A673 (cell line): ENCODE measurements at regions not wholly inside any gene's neighbourhood (a gene's known extent, or its start where the extent isn't known, plus 50 kb on each side); places are given as distances from the start of the nearest gene placed in this dataset.

Experiments used
- BruUV-seq: library from RNA; stranded (reverse); fragments of 400-500 nt; replicated peaks from 2 replicates; lab custom pipeline; 2021; lab: Mats Ljungman, UMichigan
- CTCF ChIA-PET: fragments of 300-600 bp; sonication (Branson Sonifier 250); formaldehyde crosslinking; loops from one replicate; lab custom pipeline; 2022; ENCODE audit warnings: antibody characterized with exemption; lab: Charles Lee
- POLR2A ChIA-PET: fragments of 300-600 bp; sonication (Branson Sonifier 250); formaldehyde crosslinking; loops from one replicate; lab custom pipeline; 2022; ENCODE audit warnings: antibody characterized with exemption; ENCODE audit not compliant: low non-redundant PET; lab: Charles Lee
- DNase-seq: peaks from one replicate; pipeline ENCODE4 v3.0.0-alpha.2; 2015; ENCODE audit warnings: low spot score
- H3K27ac ChIP-seq: fragments of 200-600 bp; sonication (generic); 2 replicates; pipeline ENCODE4 v1.5.1; 2016; ENCODE audit warnings: mixed run types, low read depth, mild to moderate bottlenecking, mixed read lengths, antibody characterized with exemption, low read length; ENCODE audit not compliant: poor library complexity, severe bottlenecking
- H3K27me3 ChIP-seq: fragments of 200-600 bp; sonication (generic); replicated peaks from 2 replicates; pipeline ENCODE4 v1.6.1; 2017; ENCODE audit warnings: mixed run types, low read depth, mild to moderate bottlenecking, mixed read lengths, antibody characterized with exemption, low read length; ENCODE audit not compliant: insufficient read depth, poor library complexity
- H3K36me3 ChIP-seq: fragments of 200-600 bp; sonication (generic); 2 replicates; pipeline ENCODE4 v1.6.1; 2016; ENCODE audit warnings: mixed run types, mild to moderate bottlenecking, mixed read lengths, antibody characterized with exemption, low read length; ENCODE audit not compliant: insufficient read depth, poor library complexity, severe bottlenecking
- H3K4me1 ChIP-seq: fragments of 200-600 bp; sonication (generic); 2 replicates; pipeline ENCODE4 v1.6.1; 2017; ENCODE audit warnings: mixed run types, mild to moderate bottlenecking, mixed read lengths, antibody characterized with exemption, low read length; ENCODE audit not compliant: insufficient read depth, poor library complexity, severe bottlenecking
- H3K4me3 ChIP-seq: fragments of 200-600 bp; sonication (generic); 2 replicates; pipeline ENCODE4 v1.5.1; 2016; ENCODE audit warnings: low read depth, mixed run types, mild to moderate bottlenecking, mixed read lengths, low read length; ENCODE audit not compliant: poor library complexity, severe bottlenecking
- H3K9me3 ChIP-seq: fragments of 200-600 bp; sonication (generic); 2 replicates; pipeline ENCODE4 v1.6.1; 2016; ENCODE audit warnings: mixed run types, low read depth, mild to moderate bottlenecking, mixed read lengths, antibody characterized with exemption, low read length; ENCODE audit not compliant: poor library complexity, severe bottlenecking
- EZH2 ChIP-seq: fragments of 200-600 bp; sonication (generic); IDR thresholded peaks from 2 replicates; pipeline ENCODE4 v1.6.1; 2017; ENCODE audit warnings: borderline replicate concordance, low read depth, mild to moderate bottlenecking, mixed read lengths, antibody characterized with exemption, low read length; ENCODE audit not compliant: poor library complexity, severe bottlenecking
- intact Hi-C: fragments of 100-400 bp; cut with micrococcal nuclease; formaldehyde crosslinking; loops from one replicate; pipeline ENCODE4 v1.10.0; 2022; ENCODE audit not compliant: unreplicated experiment
- TF ChIP-seq, protein P1 (sequence below): fragments of 300-800, 200-600 bp; sonication (generic); conservative IDR thresholded peaks from 2 replicates; pipeline ENCODE4 v1.5.1; 2017; ENCODE audit warnings: low read depth, mild to moderate bottlenecking, antibody characterized with exemption, low read length, moderate library complexity, mixed read lengths

DNA sequence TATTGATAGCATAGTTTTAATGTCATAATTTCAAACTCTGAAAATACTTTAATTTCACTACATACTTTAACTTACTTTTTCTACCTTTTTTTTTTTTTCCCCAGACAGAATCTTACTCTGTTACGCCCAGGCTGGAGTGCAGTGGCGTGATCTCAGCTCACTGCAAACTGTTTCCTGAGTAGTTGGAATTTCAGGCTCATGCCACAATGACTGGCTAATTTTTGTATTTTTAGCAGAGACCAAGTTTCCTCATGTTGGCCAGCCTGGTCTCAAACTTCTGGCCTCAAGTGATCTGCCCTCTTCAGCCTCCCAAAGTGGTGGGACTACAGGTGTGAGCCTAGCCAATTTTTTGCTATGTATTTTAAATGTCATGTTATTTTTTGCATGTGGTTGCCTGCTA, 741.6 kb downstream of the TRAM1L1 start:
- Histone ChIP-seq H3K27me3 (no peaks in the 10 kb centered on the region), H3K36me3 (no peaks in the 10 kb centered on the region), H3K4me3 (no peak overlapping the region), H3K4me1 (no peaks in the 10 kb centered on the region), H3K27ac (no peak overlapping the region), H3K9me3 (no peaks in the 10 kb centered on the region)
- CTCF ChIA-PET, result no interaction called here
- intact Hi-C loops, result no loop called here
- BruUV-seq, result no TSS peak
- TF ChIP-seq, protein P1, sequence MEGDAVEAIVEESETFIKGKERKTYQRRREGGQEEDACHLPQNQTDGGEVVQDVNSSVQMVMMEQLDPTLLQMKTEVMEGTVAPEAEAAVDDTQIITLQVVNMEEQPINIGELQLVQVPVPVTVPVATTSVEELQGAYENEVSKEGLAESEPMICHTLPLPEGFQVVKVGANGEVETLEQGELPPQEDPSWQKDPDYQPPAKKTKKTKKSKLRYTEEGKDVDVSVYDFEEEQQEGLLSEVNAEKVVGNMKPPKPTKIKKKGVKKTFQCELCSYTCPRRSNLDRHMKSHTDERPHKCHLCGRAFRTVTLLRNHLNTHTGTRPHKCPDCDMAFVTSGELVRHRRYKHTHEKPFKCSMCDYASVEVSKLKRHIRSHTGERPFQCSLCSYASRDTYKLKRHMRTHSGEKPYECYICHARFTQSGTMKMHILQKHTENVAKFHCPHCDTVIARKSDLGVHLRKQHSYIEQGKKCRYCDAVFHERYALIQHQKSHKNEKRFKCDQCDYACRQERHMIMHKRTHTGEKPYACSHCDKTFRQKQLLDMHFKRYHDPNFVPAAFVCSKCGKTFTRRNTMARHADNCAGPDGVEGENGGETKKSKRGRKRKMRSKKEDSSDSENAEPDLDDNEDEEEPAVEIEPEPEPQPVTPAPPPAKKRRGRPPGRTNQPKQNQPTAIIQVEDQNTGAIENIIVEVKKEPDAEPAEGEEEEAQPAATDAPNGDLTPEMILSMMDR, result no peak
- TF ChIP-seq EZH2, result no peak
- no peak for DNase-seq
- POLR2A ChIA-PET, result no interaction called here

- intact Hi-C loops, result no loop called here
- POLR2A ChIA-PET, result no interaction called here
- Histone ChIP-seq H3K4me1 (no peaks in the 10 kb centered on the region), H3K27ac (no peak overlapping the region), H3K4me3 (no peak overlapping the region), H3K27me3 (no peaks in the 10 kb centered on the region), H3K36me3 (no peaks in the 10 kb centered on the region), H3K9me3 (no peaks in the 10 kb centered on the region)
- CTCF ChIA-PET, result no interaction called here
- no peak for DNase-seq
- TF ChIP-seq, protein P1, result no peak
- TF ChIP-seq EZH2, result no peak
- BruUV-seq, result no TSS peak
These were observed 743.2 kb downstream of the TRAM1L1 start for GRCh38 chr4:116342143-116342542.

DNA sequence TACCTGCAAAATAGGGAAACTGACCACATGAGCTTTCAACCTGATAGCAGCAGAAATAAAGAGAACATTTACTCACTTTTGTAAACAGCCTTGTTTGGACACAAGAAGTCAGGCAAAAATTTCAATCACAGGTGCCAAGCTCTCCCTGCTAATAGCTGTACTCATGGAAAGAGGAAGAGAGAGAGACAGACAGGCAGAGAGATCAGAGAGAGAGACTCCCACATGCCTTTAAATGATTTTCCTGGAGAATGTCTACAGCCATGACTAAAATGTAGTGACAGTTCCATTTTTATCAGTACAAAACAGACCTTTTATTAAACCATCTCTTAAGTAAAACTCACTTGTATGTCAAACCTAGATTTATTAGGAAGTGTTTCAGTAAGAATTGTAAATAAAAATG, 752.9 kb downstream of the TRAM1L1 start:
- Histone ChIP-seq H3K27ac (no peak overlapping the region), H3K4me3 (no peak overlapping the region), H3K36me3 (no peaks in the 10 kb centered on the region), H3K4me1 (peaks cover 9% of the 10 kb centered on the region), H3K27me3 (no peaks in the 10 kb centered on the region), H3K9me3 (no peaks in the 10 kb centered on the region)
- no TSS peak for BruUV-seq
- DNase-seq, result no peak
- POLR2A ChIA-PET, result no interaction called here
- intact Hi-C loops, result no loop called here
- CTCF ChIA-PET, result no interaction called here
- TF ChIP-seq, protein P1, result no peak
- TF ChIP-seq EZH2, result no peak
